LNCaP clone FGC (cell line): ENCODE measurements at regions not wholly inside any gene's neighbourhood (a gene's known extent, or its start where the extent isn't known, plus 50 kb on each side); places are given as distances from the start of the nearest gene placed in this dataset.

Experiments used
- DNase-seq: peaks from one replicate; pipeline ENCODE4 v3.0.0-alpha.2; 2011; ENCODE audit warnings: low read depth
- H3K4me3 ChIP-seq: 2 replicates; pipeline ENCODE4 v1.5.1; 2011; ENCODE audit warnings: mild to moderate bottlenecking, low read depth, low read length, control low read depth
- CTCF ChIP-seq: IDR thresholded peaks from 2 replicates; pipeline ENCODE4 v1.5.1; 2012; ENCODE audit warnings: mild to moderate bottlenecking; ENCODE audit not compliant: control insufficient read depth, insufficient read depth; ENCODE audit errors: extremely low read depth

GRCh38 chr1:177596485-177596884 lies 373.4 kb downstream of the SEC16B start:
- TF ChIP-seq CTCF, result no peak
- no peak overlapping the region for H3K4me3 ChIP-seq
- DNase-seq, result no peak

- no peak for DNase-seq
- no peak for TF ChIP-seq CTCF
- no peak overlapping the region for H3K4me3 ChIP-seq
Observed at GRCh38 chr1:177593105-177593504, 376.8 kb downstream of the SEC16B start.

GRCh38 chr1:177592624-177593023 lies 377.2 kb downstream of the SEC16B start:
- no peak overlapping the region for H3K4me3 ChIP-seq
- no peak for DNase-seq
- TF ChIP-seq CTCF, result no peak

- TF ChIP-seq CTCF, result no peak
- no peak for DNase-seq
Observed at GRCh38 chr1:177591155-177591554, 378.7 kb downstream of the SEC16B start.

GRCh38 chr1:177589166-177589565 lies 380.7 kb downstream of the SEC16B start:
- TF ChIP-seq CTCF, result no peak
- H3K4me3 ChIP-seq, result no peak overlapping the region
- peak; percentile 93 for DNase-seq

More at GRCh38 chr1:177591155-177591554, 378.7 kb downstream of the SEC16B start:
- H3K4me3 ChIP-seq, result no peak overlapping the region

GRCh38 chr1:177586429-177586828 lies 383.4 kb downstream of the SEC16B start:
- H3K4me3 ChIP-seq, result no peak overlapping the region
- no peak for TF ChIP-seq CTCF

GRCh38 chr1:177585302-177586220 lies 384.3 kb downstream of the SEC16B start:
- peak; percentile 83 for DNase-seq
- TF ChIP-seq CTCF, result no peak

More at GRCh38 chr1:177586429-177586828, 383.4 kb downstream of the SEC16B start:
- no peak for DNase-seq

More at GRCh38 chr1:177585302-177586220, 384.3 kb downstream of the SEC16B start:
- no peak overlapping the region; the same call in 1 of the 2 replicates for H3K4me3 ChIP-seq
